GM12878 (cell line): ENCODE measurements at regions not wholly inside any gene's neighbourhood (a gene's known extent, or its start where the extent isn't known, plus 50 kb on each side); places are given as distances from the start of the nearest gene placed in this dataset.

Experiments
- ATAC-seq: fragments of 200-7000 bp; cut with Tn5 transposase; 3 replicates; pipeline ENCODE4 v1.9.1; 2020; ENCODE audit warnings: mild to moderate bottlenecking, moderate library complexity
- BruUV-seq: library from RNA; stranded (reverse); fragments of 400-500 nt; replicated peaks from 2 replicates; lab custom pipeline; 2021; lab: Mats Ljungman, UMichigan
- CTCF ChIA-PET: fragments of 300-600 bp; sonication (Branson Sonifier 250); formaldehyde crosslinking; extraction: SDS; loops from one replicate; lab custom pipeline; 2021; ENCODE audit warnings: inconsistent platforms; lab: Yijun Ruan, JAX
- POLR2A ChIA-PET: fragments of 350-600 bp; formaldehyde crosslinking; extraction: SDS; loops from one replicate; lab custom pipeline; 2021; ENCODE audit warnings: inconsistent platforms; lab: Charles Lee
- RAD21 ChIA-PET: fragments of 300-600 bp; sonication (Branson Sonifier 250); formaldehyde crosslinking; loops from one replicate; lab custom pipeline; 2023; ENCODE audit warnings: antibody characterized with exemption; ENCODE audit not compliant: unreplicated experiment; lab: Charles Lee
- SMC1A ChIA-PET: fragments of 300-600 bp; sonication (Branson Sonifier 250); formaldehyde crosslinking; loops from one replicate; lab custom pipeline; 2023; ENCODE audit not compliant: unreplicated experiment, uncharacterized antibody; lab: Charles Lee
- DNase-seq: peaks from one replicate; pipeline ENCODE4 v3.0.0-alpha.2; 2011; ENCODE audit warnings: low read depth, low spot score
- FAIRE-seq: peaks from 3 replicates; lab custom pipeline; 2011; peaks lifted over from hg19 to GRCh38; lab: Jason Lieb, UNC
- H2AFZ ChIP-seq: 2 replicates; pipeline ENCODE4 v1.6.0; 2011; ENCODE audit warnings: low read depth, low read length, control low read depth; ENCODE audit not compliant: control insufficient read depth
- H3K27ac ChIP-seq: 2 replicates; pipeline ENCODE4 v1.5.1; 2011; ENCODE audit warnings: control low read depth; ENCODE audit not compliant: control insufficient read depth, insufficient read depth
- H3K27me3 ChIP-seq, 2 experiments: replicated peaks in 1 of 2; 2 replicates each; pipeline versions ENCODE4 v1.6.0 to v1.6.1; 2011; ENCODE audit warnings: low read length in 1 of 2; ENCODE audit not compliant: control insufficient read depth in 2 of 2, insufficient read depth in 2 of 2
- H3K36me3 ChIP-seq, 2 experiments: 2 replicates each; pipeline ENCODE4 v1.5.1; 2011; ENCODE audit warnings: low read length in 1 of 2; ENCODE audit not compliant: control insufficient read depth in 2 of 2, insufficient read depth in 2 of 2
- H3K4me1 ChIP-seq: 2 replicates; pipeline ENCODE4 v1.6.1; 2011; ENCODE audit warnings: mild to moderate bottlenecking, low read length, moderate library complexity, mixed read lengths; ENCODE audit not compliant: control insufficient read depth, insufficient read depth
- H3K4me2 ChIP-seq: 2 replicates; pipeline ENCODE4 v1.6.0; 2011; ENCODE audit warnings: control low read depth; ENCODE audit not compliant: control insufficient read depth, insufficient read depth
- H3K4me3 ChIP-seq: fragments of 200-600 bp; sonication (generic); 2 replicates; pipeline ENCODE4 v1.5.1; 2016
- H3K79me2 ChIP-seq: 2 replicates; pipeline ENCODE4 v1.6.0; 2011; ENCODE audit warnings: low read length; ENCODE audit not compliant: control insufficient read depth, insufficient read depth
- H3K9ac ChIP-seq: 2 replicates; pipeline ENCODE4 v1.8.0; 2011; ENCODE audit warnings: low read length, control low read depth, mixed read lengths; ENCODE audit not compliant: control insufficient read depth, insufficient read depth
- H3K9me3 ChIP-seq: replicated peaks from 3 replicates; pipeline ENCODE4 v1.5.1; 2011; ENCODE audit warnings: mild to moderate bottlenecking, low read length; ENCODE audit not compliant: control insufficient read depth, insufficient read depth
- H4K20me1 ChIP-seq: 2 replicates; pipeline ENCODE4 v1.6.0; 2011; ENCODE audit not compliant: control insufficient read depth, insufficient read depth
- BACH1 ChIP-seq: fragments of 450-650 bp; IDR thresholded peaks from 2 replicates; pipeline ENCODE4 v1.6.1; 2017; ENCODE audit warnings: mild to moderate bottlenecking, borderline replicate concordance
- BCL11A ChIP-seq: IDR thresholded peaks from 2 replicates; pipeline ENCODE4 v1.6.1; 2011; ENCODE audit warnings: low read depth, low read length
- CBX5 ChIP-seq: sonication (generic); IDR thresholded peaks from 2 replicates; pipeline ENCODE4 v1.6.1; 2016; ENCODE audit warnings: low read depth, moderate library complexity, mild to moderate bottlenecking, inconsistent platforms
- CHD1 ChIP-seq: IDR thresholded peaks from 2 replicates; pipeline ENCODE4 v1.6.1; 2012; ENCODE audit warnings: low read depth, low read length, improper control_type of control experiment
- EZH2 ChIP-seq: IDR thresholded peaks from 2 replicates; pipeline ENCODE4 v1.6.1; 2012; ENCODE audit warnings: low read depth, mild to moderate bottlenecking, control low read depth, inconsistent platforms, low read length, borderline replicate concordance; ENCODE audit not compliant: control insufficient read depth
- GATAD2B ChIP-seq: fragments of 450-650 bp; conservative IDR thresholded peaks from 2 replicates; pipeline ENCODE4 v1.6.1; 2017; ENCODE audit warnings: low read depth, mild to moderate bottlenecking, moderate library complexity
- NBN ChIP-seq: fragments of 450-650 bp; IDR thresholded peaks from 2 replicates; pipeline ENCODE4 v1.6.1; 2016
- PAX5 ChIP-seq: IDR thresholded peaks from 2 replicates; pipeline ENCODE4 v1.6.1; 2011; ENCODE audit warnings: low read depth, low read length, borderline replicate concordance
- PAX8 ChIP-seq: fragments of 450-650 bp; IDR thresholded peaks from 2 replicates; pipeline ENCODE4 v1.6.1; 2017; ENCODE audit warnings: mild to moderate bottlenecking, moderate library complexity
- RAD21 ChIP-seq: IDR thresholded peaks from 2 replicates; pipeline ENCODE4 v1.6.1; 2011; ENCODE audit warnings: mild to moderate bottlenecking, low read depth, low read length, moderate library complexity; ENCODE audit not compliant: insufficient read depth
- SMAD5 ChIP-seq: IDR thresholded peaks from 2 replicates; pipeline ENCODE4 v1.6.1; 2016; ENCODE audit warnings: antibody characterized with exemption, low read depth
- SPI1 ChIP-seq: IDR thresholded peaks from 2 replicates; pipeline ENCODE4 v1.6.1; 2011; ENCODE audit warnings: low read depth, mild to moderate bottlenecking, low read length, moderate library complexity, borderline replicate concordance; ENCODE audit not compliant: insufficient read depth
- SRF ChIP-seq, 2 experiments: IDR thresholded peaks; 2 replicates each; pipeline ENCODE4 v1.6.1; 2011; ENCODE audit warnings: low read depth in 2 of 2, low read length in 2 of 2, mild to moderate bottlenecking in 1 of 2, moderate library complexity in 1 of 2
- WGBS: methylation state at CpG from one replicate; pipeline ENCODE4 v1.1.6; 2016; ENCODE audit warnings: low lambda C conversion rate; ENCODE audit not compliant: insufficient replicate concordance, insufficient coverage; ENCODE audit errors: missing lambda C conversion rate; 5-methylcytosine and 5-hydroxymethylcytosine counted together
- in situ Hi-C: fragments of 300-500 bp; cut with MboI; formaldehyde crosslinking; loops from 9 replicates; pipeline ENCODE4 v1.14.3; 2018; ENCODE audit warnings: mixed read lengths
- intact Hi-C: fragments of 100-400 bp; cut with micrococcal nuclease; formaldehyde crosslinking; loops from one replicate; pipeline ENCODE4 v1.14.2; 2022; ENCODE audit not compliant: unreplicated experiment

- intact Hi-C loops (no loop called here), in situ Hi-C loops (no loop called here)
- BruUV-seq: no TSS peak
- Histone ChIP-seq H3K4me2 (no peak overlapping the region), H3K27ac (no peak overlapping the region), H3K4me1 (no peaks in the 10 kb centered on the region), H4K20me1 (no peaks in the 10 kb centered on the region), H3K36me3 (no peaks in the 10 kb centered on the region), H2AFZ (no peak overlapping the region), H3K4me3 (no peak overlapping the region), H3K79me2 (no peaks in the 10 kb centered on the region), H3K27me3 (no peaks in the 10 kb centered on the region), H3K9ac (no peak overlapping the region), H3K9me3 (no peaks in the 10 kb centered on the region)
- ChIA-PET RAD21 (no interaction called here), CTCF (no interaction called here), SMC1A (no interaction called here), POLR2A (no interaction called here)
- FAIRE-seq: no peak
- TF ChIP-seq BCL11A (no peak), GATAD2B (no peak), CHD1 (no peak), SMAD5 (no peak), PAX8 (no peak), NBN (no peak), PAX5 (no peak), CBX5 (no peak), SPI1 (no peak), SRF (IDR thresholded peaks at IDR 0.05; ENCODE audit: low read depth in 2 of 2, low read length in 2 of 2) (no peak)
- WGBS: 0% methylated on average over 1 of the region's 1 CpG
- no peak for ATAC-seq
- DNase-seq: no peak
Observed at GRCh38 chr5:120794121-120794520, 330.0 kb downstream of the PRR16 start.

DNA sequence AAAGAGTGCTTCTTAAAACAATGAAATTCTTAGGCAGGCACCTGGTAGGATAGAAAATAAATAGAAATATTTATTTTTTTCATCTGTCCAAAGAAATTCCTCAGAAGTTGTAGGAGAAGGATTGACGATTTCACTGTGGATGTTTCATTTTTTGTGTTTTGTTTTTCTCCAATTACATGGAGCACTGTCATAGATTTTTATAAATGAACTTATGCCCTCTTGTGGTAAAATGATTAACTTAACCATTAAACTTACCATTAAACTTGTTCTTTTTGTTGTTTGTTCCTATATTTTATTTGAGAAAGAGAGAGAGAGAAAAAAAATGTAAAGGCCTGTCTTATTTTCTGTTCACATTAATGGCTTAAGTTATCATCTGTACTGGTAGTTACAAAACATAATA is 339.2 kb downstream of the PRR16 start:
- FAIRE-seq (no peak), ATAC-seq (no peak), DNase-seq (no peak)
- Histone ChIP-seq H4K20me1 (no peaks in the 10 kb centered on the region), H3K4me3 (no peak overlapping the region), H3K9me3 (no peaks in the 10 kb centered on the region), H3K4me1 (no peaks in the 10 kb centered on the region), H3K36me3 (no peaks in the 10 kb centered on the region), H2AFZ (no peak overlapping the region), H3K27me3 (no peaks in the 10 kb centered on the region), H3K27ac (no peak overlapping the region), H3K79me2 (no peaks in the 10 kb centered on the region), H3K4me2 (no peak overlapping the region), H3K9ac (no peak overlapping the region)
- ChIA-PET POLR2A (no interaction called here), SMC1A (no interaction called here), CTCF (no interaction called here), RAD21 (no interaction called here)
- TF ChIP-seq RAD21 (0 out of 2 replicates have a peak, but pooled peaks have one; percentile 15), EZH2 (no peak), BACH1 (no peak)
- in situ Hi-C loops (no loop called here), intact Hi-C loops (no loop called here)
- 0% methylated on average over 1 of the region's 1 CpG for WGBS
- no TSS peak for BruUV-seq
